ENCODE measurements at regions not wholly inside any gene's neighbourhood (a gene's known extent, or its start where the extent isn't known, plus 50 kb on each side); places are given as distances from the start of the nearest gene placed in this dataset.

DNA sequence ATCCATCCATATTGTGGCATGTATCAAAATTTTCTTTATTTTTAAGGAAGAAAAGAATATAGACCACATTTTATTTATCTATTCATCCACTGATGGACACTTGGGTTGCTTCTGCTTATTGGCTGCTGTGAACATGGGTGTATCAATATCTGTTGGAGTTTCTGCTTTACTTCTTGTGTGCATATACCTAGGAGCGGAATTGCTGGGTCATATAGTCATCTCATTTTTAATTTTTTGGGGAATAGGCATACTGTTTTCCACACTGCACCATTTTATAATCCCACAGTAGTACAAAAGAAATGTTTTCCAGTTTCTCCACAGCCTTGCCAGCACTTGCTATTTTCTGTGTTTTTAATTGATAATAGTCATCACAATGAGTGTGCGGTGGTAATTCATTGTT lies 197.2 kb downstream of the ACKR3 start:
- Histone ChIP-seq H3K4me3 (ENCODE audit: low read depth in 1 of 2, low read length in 2 of 2) (no peak overlapping the region), H3K4me1 (ENCODE audit: control insufficient read depth in 1 of 2, insufficient read depth in 2 of 2, low read length in 2 of 2) (no peaks in the 10 kb centered on the region), H3K36me3 (ENCODE audit: control insufficient read depth in 1 of 2, insufficient read depth in 2 of 2, low read length in 2 of 2) (no peaks in the 10 kb centered on the region), H3K27me3 (ENCODE audit: low read depth, low read length) (no peaks in the 10 kb centered on the region), H3K9me3 (ENCODE audit: control insufficient read depth in 1 of 2, low read length in 2 of 2) (peaks cover 0 to 3% of the 10 kb centered on the region in 2 donors), H3K27ac (ENCODE audit: low read length) (no peak overlapping the region)

DNA sequence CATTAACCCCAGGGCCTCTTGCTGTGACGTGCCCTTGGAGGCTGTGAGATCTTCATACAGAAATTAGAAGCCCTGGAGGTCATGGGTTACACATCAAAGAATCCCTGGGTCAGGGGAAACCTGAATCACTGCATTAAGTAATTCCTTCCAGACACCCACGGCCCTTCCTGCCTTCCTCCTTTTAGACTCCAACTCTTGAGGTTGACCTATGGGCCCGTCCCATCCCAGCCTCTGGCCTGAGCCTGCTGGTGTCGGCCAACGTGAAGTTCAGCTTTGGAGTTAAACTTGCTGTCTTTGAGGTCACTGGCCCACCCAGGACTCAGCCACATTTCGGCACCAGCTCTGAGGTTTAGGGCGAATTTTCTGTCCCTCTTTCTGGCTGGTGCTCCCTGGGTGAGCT lies 198.3 kb downstream of the ACKR3 start:
- Histone ChIP-seq H3K9me3 (ENCODE audit: control insufficient read depth in 1 of 2, low read length in 2 of 2) (peaks cover 0 to 3% of the 10 kb centered on the region in 2 donors), H3K36me3 (ENCODE audit: control insufficient read depth in 1 of 2, insufficient read depth in 2 of 2, low read length in 2 of 2) (no peaks in the 10 kb centered on the region), H3K4me1 (ENCODE audit: control insufficient read depth in 1 of 2, insufficient read depth in 2 of 2, low read length in 2 of 2) (no peaks in the 10 kb centered on the region), H3K27ac (ENCODE audit: low read length) (no peak overlapping the region), H3K27me3 (ENCODE audit: low read depth, low read length) (no peaks in the 10 kb centered on the region), H3K4me3 (ENCODE audit: low read depth in 1 of 2, low read length in 2 of 2) (no peak overlapping the region)

GRCh38 chr2:236768393-236769140 lies 198.9 kb downstream of the ACKR3 start:
- Histone ChIP-seq H3K27ac (ENCODE audit: low read length) (no peak overlapping the region), H3K36me3 (ENCODE audit: control insufficient read depth in 1 of 2, insufficient read depth in 2 of 2, low read length in 2 of 2) (no peaks in the 10 kb centered on the region), H3K4me1 (ENCODE audit: control insufficient read depth in 1 of 2, insufficient read depth in 2 of 2, low read length in 2 of 2) (no peaks in the 10 kb centered on the region), H3K9me3 (ENCODE audit: control insufficient read depth in 1 of 2, low read length in 2 of 2) (peaks cover 0 to 3% of the 10 kb centered on the region in 2 donors), H3K4me3 (ENCODE audit: low read depth in 1 of 2, low read length in 2 of 2) (no peak overlapping the region), H3K27me3 (ENCODE audit: low read depth, low read length) (no peaks in the 10 kb centered on the region)

GRCh38 chr2:236769981-236770671 lies 200.5 kb downstream of the ACKR3 start:
- Histone ChIP-seq H3K9me3 (ENCODE audit: control insufficient read depth in 1 of 2, low read length in 2 of 2) (peaks cover 0 to 3% of the 10 kb centered on the region in 2 donors), H3K4me3 (ENCODE audit: low read depth in 1 of 2, low read length in 2 of 2) (no peak overlapping the region), H3K4me1 (ENCODE audit: control insufficient read depth in 1 of 2, insufficient read depth in 2 of 2, low read length in 2 of 2) (no peaks in the 10 kb centered on the region), H3K27me3 (ENCODE audit: low read depth, low read length) (no peaks in the 10 kb centered on the region), H3K36me3 (ENCODE audit: control insufficient read depth in 1 of 2, insufficient read depth in 2 of 2, low read length in 2 of 2) (no peaks in the 10 kb centered on the region), H3K27ac (ENCODE audit: low read length) (no peak overlapping the region)

GRCh38 chr2:236772220-236772837 lies 202.7 kb downstream of the ACKR3 start:
- H3K27me3 ChIP-seq (ENCODE audit: low read depth, low read length) = no peaks in the 10 kb centered on the region
- no peak overlapping the region for H3K4me3 ChIP-seq (ENCODE audit: low read depth in 1 of 2, low read length in 2 of 2)
- H3K27ac ChIP-seq (ENCODE audit: low read length) = no peak overlapping the region
- H3K9me3 ChIP-seq (ENCODE audit: control insufficient read depth in 1 of 2, low read length in 2 of 2) = no peaks in the 10 kb centered on the region
- H3K36me3 ChIP-seq (ENCODE audit: control insufficient read depth in 1 of 2, insufficient read depth in 2 of 2, low read length in 2 of 2) = no peaks in the 10 kb centered on the region
- H3K4me1 ChIP-seq (ENCODE audit: control insufficient read depth in 1 of 2, insufficient read depth in 2 of 2, low read length in 2 of 2) = no peaks in the 10 kb centered on the region

- H3K9me3 ChIP-seq (ENCODE audit: control insufficient read depth in 1 of 2, low read length in 2 of 2) = no peaks in the 10 kb centered on the region
- no peak overlapping the region for H3K4me3 ChIP-seq (ENCODE audit: low read depth in 1 of 2, low read length in 2 of 2)
- no peaks in the 10 kb centered on the region for H3K36me3 ChIP-seq (ENCODE audit: control insufficient read depth in 1 of 2, insufficient read depth in 2 of 2, low read length in 2 of 2)
- no peaks in the 10 kb centered on the region for H3K27me3 ChIP-seq (ENCODE audit: low read depth, low read length)
- no peaks in the 10 kb centered on the region for H3K4me1 ChIP-seq (ENCODE audit: control insufficient read depth in 1 of 2, insufficient read depth in 2 of 2, low read length in 2 of 2)
- no peak overlapping the region for H3K27ac ChIP-seq (ENCODE audit: low read length)
Observed at GRCh38 chr2:236773206-236773605, 203.6 kb downstream of the ACKR3 start.

- Histone ChIP-seq H3K27me3 (ENCODE audit: low read depth, low read length) (no peaks in the 10 kb centered on the region), H3K36me3 (ENCODE audit: control insufficient read depth in 1 of 2, insufficient read depth in 2 of 2, low read length in 2 of 2) (no peaks in the 10 kb centered on the region), H3K4me3 (ENCODE audit: low read depth in 1 of 2, low read length in 2 of 2) (no peak overlapping the region), H3K9me3 (ENCODE audit: control insufficient read depth in 1 of 2, low read length in 2 of 2) (no peaks in the 10 kb centered on the region), H3K27ac (ENCODE audit: low read length) (no peak overlapping the region), H3K4me1 (ENCODE audit: control insufficient read depth in 1 of 2, insufficient read depth in 2 of 2, low read length in 2 of 2) (no peaks in the 10 kb centered on the region)
Observed at GRCh38 chr2:236774171-236774570, 204.5 kb downstream of the ACKR3 start.

GRCh38 chr2:236775511-236775910 lies 205.9 kb downstream of the ACKR3 start:
- Histone ChIP-seq H3K9me3 (ENCODE audit: control insufficient read depth in 1 of 2, low read length in 2 of 2) (no peaks in the 10 kb centered on the region), H3K27ac (ENCODE audit: low read length) (no peak overlapping the region), H3K36me3 (ENCODE audit: control insufficient read depth in 1 of 2, insufficient read depth in 2 of 2, low read length in 2 of 2) (no peaks in the 10 kb centered on the region), H3K4me3 (ENCODE audit: low read depth in 1 of 2, low read length in 2 of 2) (no peak overlapping the region), H3K27me3 (ENCODE audit: low read depth, low read length) (no peaks in the 10 kb centered on the region), H3K4me1 (ENCODE audit: control insufficient read depth in 1 of 2, insufficient read depth in 2 of 2, low read length in 2 of 2) (no peaks in the 10 kb centered on the region)

- Histone ChIP-seq H3K4me1 (ENCODE audit: control insufficient read depth in 1 of 2, insufficient read depth in 2 of 2, low read length in 2 of 2) (no peaks in the 10 kb centered on the region), H3K36me3 (ENCODE audit: control insufficient read depth in 1 of 2, insufficient read depth in 2 of 2, low read length in 2 of 2) (no peaks in the 10 kb centered on the region), H3K9me3 (ENCODE audit: control insufficient read depth in 1 of 2, low read length in 2 of 2) (no peaks in the 10 kb centered on the region), H3K27me3 (ENCODE audit: low read depth, low read length) (no peaks in the 10 kb centered on the region), H3K27ac (ENCODE audit: low read length) (no peak overlapping the region), H3K4me3 (ENCODE audit: low read depth in 1 of 2, low read length in 2 of 2) (no peak overlapping the region)
Observed at GRCh38 chr2:236776206-236776605, 206.6 kb downstream of the ACKR3 start.

DNA sequence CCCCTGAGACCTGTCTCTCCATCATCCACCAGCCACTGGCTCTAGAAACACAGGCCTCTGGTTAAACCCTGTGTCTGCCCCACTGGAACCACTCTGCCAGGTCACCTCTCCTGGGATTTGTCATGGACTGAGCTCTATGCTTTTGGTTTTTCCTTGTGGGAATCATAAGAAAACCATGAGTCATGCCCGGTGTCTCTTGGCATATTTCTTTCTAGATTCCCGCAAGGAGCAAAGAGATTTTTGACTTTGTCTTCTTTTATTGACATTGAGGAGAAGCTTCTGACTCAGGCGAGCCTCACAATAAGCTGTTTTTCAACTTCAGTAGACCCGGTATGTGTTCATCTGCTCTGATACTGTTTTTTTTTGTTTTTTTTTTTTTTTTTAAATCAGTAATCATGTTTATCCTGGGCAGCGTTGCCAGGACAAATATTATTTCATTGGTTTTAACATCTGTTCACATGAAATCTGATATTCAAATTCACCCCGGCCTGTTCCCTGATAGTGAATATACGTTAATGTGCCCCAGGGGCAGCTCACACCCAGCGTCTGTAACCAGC lies 207.1 kb downstream of the ACKR3 start:
- Histone ChIP-seq H3K27ac (ENCODE audit: low read length) (no peak overlapping the region), H3K36me3 (ENCODE audit: control insufficient read depth in 1 of 2, insufficient read depth in 2 of 2, low read length in 2 of 2) (no peaks in the 10 kb centered on the region), H3K27me3 (ENCODE audit: low read depth, low read length) (no peaks in the 10 kb centered on the region), H3K9me3 (ENCODE audit: control insufficient read depth in 1 of 2, low read length in 2 of 2) (no peaks in the 10 kb centered on the region), H3K4me1 (ENCODE audit: control insufficient read depth in 1 of 2, insufficient read depth in 2 of 2, low read length in 2 of 2) (no peaks in the 10 kb centered on the region), H3K4me3 (ENCODE audit: low read depth in 1 of 2, low read length in 2 of 2) (no peak overlapping the region)

DNA sequence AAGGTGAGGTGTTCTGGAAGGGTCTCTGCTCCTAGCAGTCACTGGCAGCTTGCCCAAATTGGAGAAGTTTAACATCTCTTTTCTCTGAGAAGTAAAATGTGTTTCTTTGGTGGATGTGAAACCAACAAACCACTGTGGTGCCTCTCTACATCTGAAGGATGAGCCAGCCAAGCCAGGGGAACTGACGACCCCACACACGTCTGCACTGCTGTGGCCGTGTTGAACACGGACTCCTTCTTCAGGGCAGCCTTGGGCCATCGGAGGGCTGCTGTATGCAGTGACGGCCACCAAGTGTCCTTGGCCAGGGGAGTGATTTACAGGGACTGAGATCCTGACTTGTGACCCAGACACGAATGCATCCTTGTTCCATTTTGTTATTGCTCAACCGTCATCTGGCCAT lies 207.8 kb downstream of the ACKR3 start:
- Histone ChIP-seq H3K27ac (ENCODE audit: low read length) (no peak overlapping the region), H3K9me3 (ENCODE audit: control insufficient read depth in 1 of 2, low read length in 2 of 2) (no peaks in the 10 kb centered on the region), H3K4me3 (ENCODE audit: low read depth in 1 of 2, low read length in 2 of 2) (no peak overlapping the region), H3K36me3 (ENCODE audit: control insufficient read depth in 1 of 2, insufficient read depth in 2 of 2, low read length in 2 of 2) (no peaks in the 10 kb centered on the region), H3K4me1 (ENCODE audit: control insufficient read depth in 1 of 2, insufficient read depth in 2 of 2, low read length in 2 of 2) (no peaks in the 10 kb centered on the region), H3K27me3 (ENCODE audit: low read depth, low read length) (no peaks in the 10 kb centered on the region)
